Activated naive CD4-positive, alpha-beta T cell (primary cell): ENCODE measurements at regions not wholly inside any gene's neighbourhood (a gene's known extent, or its start where the extent isn't known, plus 50 kb on each side); places are given as distances from the start of the nearest gene placed in this dataset.

ENCODE experiments used
- DNase-seq, 4 experiments: peaks; one replicate each; lab custom pipeline; 2025; lab: John Stamatoyannopoulos, UW

DNA sequence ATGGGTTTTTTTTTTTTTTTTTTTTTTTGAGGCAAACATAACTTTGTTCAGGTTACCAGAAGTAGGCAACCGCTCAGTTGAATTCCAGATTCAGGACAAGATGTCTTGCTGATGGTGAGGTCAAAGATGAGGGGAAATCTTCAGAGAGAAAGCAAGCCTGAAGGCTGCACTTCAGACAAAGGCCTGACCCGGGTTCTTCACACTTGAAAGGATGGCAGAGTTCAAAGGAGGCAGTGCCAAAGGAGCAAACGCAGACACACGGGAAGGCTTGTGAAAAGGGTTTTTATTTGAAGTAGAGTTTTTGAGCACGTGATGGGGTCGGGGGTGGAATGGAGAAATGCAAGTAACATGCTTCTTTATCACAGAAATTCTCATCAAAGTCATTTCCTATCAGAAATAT, 960.2 kb upstream of the EEF2KMT start:
- DNase-seq, result no peak

DNA sequence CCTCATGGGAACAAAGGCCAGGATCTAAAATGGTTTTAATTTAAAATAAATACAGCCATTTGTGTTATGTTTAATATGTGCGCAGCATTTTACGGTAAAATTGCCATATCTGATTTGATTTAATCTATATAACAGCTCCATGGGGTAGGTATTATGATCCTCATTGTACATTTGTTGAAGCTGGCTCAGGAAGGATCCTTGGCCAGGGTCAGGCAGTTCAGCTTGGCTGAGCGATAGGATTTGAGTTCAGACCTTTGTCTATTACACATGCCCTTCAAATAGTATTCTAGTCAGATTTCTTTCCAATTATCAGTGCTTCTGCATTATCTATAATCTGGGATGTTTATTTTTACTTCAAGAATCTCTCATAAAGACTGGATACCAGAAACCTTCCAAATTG, 950.4 kb upstream of the EEF2KMT start:
- no peak for DNase-seq

DNA sequence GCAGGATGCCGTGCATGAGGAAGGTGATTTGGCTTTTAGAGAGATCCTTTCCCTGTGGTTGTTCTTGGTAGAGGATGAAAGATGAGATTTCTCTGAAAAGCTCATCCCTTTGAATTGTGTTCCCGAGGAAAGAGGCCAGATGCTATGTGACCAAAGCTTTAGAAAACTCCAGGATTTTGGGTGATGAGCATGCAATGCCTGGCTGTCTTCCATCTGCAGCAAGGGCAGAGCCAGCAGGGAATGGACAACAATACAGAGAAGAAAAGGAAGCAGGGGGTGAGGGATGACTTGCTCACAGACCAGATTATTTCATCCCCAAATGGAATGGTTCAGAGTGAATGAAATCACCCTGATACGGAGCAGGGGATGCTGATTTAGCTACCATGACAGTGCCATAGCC, 949.7 kb upstream of the EEF2KMT start:
- DNase-seq, result no peak

DNA sequence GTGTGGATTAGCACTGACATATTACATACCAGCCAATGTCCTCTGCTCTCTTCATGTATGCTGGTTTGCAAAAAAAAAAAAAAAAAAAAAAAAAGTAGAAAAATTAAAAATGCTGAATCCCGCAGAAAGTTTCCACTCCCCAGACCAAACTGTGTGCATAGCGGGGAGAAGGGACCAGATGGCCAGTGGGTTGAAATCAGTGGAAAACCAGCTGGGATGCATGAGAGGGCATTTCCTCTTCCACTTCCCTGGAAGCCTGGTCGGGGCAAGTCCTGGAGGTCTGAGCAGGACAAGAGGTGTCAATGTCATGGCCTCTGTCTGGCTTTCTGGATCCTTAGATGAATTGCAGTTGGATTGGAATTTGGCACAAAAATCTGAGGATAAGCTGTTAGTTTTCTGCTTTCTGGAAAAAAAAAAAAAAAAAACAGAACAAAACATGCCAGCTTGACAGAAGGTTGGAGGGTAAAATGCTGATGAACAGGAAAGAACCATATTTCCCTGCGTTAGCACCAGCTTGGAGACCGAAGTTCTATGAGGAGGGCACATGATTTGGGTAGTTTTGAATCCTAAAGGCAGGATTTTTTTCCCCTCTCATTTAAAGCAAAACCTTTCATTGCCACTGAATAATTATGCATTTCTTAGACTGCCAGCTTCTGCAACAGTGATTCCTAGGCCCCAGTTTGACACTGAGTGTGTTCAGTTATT, 941.5 kb upstream of the EEF2KMT start:
- no peak for DNase-seq

DNA sequence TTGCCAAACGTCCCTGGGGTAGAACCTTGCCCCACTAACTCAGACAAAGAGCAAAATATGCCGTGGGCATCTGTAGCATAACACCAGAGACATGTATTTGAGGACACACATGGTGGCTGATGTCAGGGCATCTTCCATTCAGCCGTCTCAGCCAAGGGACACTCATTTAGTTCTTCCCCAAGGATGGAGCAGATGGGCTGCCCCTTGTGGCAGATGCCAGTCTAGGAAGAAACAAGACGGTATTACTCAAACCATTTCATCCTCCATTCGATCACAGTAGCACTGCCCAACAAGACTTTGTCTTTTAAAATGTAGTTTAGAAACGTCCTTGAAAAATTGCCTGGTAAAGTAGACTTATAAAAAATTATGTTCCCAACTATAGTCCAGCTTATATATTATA, 937.6 kb upstream of the EEF2KMT start:
- no peak for DNase-seq

DNA sequence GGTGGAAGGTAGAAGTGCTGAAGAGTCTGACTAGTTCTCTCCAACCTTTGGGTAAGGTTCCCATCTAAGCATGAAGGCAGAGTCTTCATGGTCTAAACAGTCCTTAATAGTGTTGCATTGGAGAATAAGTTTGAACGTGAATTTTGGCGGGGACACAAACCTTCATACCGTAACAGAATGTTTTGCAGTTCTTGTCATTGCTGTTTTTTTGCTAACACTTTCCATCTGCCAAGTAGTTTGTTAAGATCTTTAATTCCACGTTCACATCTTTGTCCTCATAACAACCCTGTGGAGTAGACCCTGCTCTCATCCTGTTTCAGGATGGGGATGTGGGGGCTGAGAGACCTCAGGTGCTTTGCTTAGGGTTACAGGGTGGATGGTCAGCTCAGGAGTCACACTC, 936.9 kb upstream of the EEF2KMT start:
- DNase-seq, result no peak

DNA sequence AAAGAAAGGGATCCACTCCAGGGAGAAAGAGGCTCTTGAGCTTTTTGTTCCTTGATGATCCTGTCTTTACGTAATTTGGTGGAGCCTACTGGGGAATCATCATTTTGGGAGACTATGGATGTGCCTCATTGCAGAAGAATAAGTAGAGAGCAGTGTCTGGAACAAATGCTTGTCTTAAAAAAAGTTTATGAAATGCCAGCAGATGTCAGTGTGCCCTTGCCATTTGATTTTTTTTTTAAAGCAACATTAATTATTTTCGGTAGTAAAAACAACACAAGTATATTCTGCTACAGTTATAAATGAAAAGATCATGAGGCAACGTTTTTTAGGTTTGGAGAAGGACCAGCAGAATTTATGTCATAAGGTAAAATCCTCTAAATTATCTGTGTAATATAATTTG, 934.8 kb upstream of the EEF2KMT start:
- no peak for DNase-seq

DNA sequence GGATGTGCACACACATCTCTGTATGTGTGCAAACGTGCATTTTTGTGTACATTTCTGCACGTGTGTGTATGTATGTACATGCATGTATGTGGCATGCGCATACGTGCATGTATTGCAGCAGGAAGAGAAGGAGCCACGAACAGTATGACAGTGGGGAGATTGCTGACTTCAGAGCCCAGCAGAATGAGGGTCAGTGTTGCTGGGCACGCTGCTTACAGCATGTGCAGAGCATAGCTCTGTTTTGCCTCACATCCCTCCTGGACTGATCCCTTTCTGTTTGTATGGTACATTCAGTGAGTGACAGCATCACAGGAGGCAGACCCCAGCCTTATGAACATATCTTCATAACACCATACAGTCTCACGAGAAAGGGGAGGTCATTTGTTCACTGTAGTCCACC, 934.0 kb upstream of the EEF2KMT start:
- DNase-seq, result no peak

DNA sequence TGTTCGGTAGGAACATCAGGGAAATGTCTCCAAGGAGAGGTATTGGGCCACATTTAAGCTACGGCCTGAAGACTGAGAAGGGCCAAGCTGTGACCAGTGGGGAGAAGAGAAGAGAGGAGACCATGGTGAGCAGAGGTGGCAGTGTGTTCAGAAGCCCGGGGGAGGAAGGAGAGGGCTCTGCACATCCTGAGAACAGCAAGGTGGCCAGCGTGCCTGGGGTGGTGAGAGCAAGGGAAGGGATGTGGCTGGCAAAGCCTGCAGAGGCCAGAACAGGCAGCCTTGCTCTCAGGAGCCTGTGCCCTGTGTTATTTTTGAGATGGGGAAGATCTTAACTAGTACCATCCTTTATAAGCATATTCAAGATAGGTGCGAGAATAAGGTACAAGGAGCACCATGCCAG, 933.5 kb upstream of the EEF2KMT start:
- DNase-seq, result no peak

DNA sequence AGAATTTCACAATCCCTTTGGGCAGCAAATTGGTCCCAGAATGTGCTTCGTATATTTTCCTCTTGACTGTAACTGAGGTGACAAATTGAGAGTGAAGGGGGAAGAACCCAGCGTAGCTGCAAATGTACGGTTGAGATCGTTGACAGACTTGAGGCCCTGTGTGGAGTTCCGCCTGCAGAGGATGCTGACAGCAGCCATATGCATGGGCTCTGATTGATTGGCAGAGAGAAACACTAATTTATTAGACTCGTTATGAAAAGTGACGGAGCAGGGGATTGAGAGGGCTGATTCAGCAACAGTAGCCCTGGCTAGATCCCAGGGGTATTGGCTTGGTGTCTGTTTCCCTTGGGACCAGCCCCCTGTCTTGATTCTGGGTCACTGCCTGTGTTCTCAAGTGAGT, 930.1 kb upstream of the EEF2KMT start:
- DNase-seq, result no peak

DNA sequence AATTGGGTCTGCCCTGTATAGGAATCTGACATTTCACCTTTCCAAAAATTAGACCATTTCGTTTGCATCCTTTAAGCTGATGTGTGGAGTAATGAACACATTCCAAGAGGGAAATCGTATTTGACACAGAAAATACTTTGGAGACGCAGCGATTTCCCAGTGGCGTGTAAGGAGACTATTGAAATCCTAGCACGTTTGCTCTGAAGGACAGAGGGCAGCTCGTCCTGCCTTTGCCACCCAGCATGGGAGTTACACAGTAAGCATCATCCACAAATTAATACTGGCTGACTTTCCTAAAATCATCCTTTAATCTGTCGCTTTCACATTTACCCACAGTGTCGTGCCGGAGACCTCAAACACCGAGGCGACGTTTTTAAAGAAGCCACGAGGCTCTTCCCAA, 925.9 kb upstream of the EEF2KMT start:
- no peak for DNase-seq

DNA sequence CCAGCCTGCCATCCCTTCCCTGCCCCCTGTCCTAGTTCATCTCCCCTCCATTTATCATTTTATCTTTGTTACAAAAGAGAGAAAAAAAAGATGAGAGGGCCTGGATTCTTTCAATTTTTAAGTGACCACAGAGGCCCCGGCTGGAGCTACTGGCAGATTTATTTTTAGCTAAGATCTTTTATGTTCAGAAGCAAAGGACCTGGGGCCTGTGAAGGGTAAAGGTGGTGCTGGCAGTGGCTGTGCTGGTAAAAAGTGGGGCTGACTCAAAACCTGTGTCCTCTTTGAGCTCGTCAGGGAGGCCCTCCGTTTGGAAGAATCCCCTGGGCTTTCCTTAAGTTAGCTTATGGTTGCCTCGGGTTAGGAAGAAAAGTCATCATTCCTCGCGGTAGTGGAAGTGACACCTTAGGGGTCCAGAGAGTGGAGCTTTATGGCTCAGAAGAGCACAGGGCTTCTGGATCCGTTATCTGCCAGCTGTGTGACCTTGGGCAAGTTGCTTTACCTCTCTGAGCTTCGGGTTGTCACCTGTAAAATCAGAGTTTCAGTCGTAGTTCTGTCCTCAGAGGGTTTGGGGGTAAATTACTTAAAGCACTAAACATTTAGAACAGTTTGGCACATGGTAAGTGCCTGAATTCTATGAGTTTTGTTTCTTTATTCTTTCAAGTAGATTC, 923.8 kb upstream of the EEF2KMT start:
- no peak for DNase-seq

DNA sequence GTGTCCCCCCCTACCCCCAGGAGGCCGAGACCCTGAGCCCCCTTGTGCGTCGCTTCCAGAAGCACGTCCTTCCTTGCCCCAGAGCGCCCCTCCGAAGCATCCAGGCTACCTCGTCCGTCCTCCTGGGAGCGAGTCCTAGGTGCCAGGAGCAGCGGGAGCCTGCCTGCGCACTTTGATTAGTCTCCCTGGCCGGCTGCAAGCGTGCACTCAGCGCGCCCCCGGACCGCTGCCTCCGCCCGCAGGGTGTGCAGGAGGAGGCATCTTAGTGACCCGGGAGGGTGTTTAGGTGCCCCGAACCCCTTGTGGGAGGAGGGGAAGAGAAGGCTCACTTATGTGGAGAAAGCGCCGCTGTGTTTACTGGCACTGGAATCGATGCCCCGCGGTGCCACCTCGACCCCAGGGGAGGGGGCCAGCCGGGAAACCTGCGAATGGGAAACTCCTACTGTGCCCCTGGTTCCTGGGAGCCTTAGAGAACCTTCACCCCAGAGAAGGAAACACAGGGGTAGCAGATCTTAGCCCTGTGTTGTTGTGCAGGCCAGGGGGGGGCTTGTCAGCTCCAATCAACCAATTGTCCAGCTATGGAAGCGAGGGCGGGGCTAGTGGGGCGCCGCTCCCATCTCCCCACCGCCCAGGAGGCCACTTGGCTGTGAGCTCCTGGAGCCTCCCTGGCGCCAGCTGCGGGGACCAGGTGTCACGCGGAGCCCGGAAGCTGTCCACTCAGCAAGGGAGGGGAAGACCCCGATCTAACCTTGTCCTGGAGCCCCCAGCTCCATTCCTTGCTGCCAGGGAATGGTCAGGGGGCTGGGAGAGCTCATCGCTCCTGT, 922.8 kb upstream of the EEF2KMT start:
- no peak for DNase-seq

DNA sequence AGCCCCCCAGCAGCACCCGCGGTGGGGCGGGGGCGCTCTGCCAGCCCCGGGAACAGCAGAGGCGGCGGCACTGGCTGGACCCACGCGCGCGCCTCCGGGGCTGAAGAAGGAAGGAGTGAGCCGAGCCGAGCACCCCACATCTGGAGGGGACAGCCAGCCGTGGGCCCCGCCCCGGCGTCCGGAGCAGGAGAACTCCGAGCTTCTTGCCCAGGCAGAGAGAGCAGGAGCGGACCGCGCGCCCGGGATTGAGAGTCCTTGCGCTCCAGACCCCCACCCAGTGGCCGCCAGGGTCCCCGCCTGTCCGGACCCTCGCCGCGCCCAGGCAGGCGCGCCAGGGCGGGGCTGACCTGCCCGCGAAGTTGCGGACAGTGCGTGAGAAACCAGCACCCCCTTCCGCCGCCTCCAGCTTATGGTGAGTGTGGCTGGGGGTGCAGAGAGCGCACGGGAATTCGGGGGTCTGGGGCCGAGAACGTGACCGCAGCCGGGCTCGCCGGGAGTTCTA, 921.9 kb upstream of the EEF2KMT start:
- no peak for DNase-seq

DNA sequence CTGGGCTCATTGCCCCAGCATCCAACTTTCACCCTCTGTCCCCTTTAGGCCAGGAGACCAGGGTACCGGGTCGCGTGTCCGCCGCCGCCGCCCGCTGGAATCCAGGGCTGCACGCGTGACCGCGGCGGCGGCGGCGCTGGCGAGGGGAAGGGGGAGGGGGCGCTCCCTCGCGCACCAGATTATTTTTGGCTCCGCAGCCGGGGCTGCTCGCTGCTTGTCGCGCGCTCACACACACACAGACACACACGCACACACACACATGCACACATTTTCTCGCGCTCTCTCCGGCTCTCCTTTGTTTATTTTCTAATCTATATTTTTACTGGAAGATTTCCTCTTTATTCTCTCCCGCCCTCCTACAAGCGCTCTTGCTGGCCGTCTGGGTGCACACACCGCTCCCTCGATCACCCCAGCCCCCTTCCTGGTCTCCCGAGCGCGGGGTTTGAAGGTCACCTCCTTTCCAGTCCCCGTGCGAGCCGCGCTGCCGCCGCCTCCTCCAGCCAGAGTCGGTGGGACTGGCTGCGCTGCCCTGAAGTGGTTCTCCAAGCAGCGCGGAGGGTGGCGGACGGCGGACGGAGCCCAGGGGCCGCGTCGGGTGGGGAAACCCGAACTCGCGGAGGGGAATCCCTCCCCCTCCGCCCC, 921.4 kb upstream of the EEF2KMT start:
- no peak for DNase-seq

DNA sequence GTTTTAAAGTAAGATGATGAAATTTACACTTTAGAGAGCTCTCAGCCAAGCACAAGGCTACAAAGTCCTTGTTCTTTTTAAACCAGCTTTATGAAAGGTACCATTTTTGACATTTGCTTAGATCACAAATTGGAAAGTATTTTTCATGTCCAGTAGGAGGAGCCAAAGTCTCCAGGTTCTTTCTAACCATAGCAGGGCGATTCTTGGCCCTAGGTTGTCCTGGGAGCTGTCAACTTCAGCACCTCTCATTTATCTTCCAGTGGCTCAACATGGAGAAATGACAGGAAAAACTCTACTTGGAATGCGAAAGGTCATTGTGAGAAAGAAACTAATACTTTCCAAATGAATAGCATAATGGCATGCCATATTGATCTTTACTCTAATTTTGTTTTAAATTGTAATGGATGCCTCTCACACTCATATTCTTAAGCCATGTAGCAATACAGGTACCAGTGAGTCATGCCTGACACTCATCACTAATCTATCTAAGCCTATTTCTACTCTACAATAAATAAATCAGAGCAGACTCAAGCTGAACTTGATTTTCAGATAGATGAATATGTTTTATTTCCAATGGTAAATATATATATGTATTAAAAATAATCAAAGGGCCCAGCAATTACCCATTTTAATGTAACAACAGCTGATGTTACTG, 919.1 kb upstream of the EEF2KMT start:
- DNase-seq, result no peak

DNA sequence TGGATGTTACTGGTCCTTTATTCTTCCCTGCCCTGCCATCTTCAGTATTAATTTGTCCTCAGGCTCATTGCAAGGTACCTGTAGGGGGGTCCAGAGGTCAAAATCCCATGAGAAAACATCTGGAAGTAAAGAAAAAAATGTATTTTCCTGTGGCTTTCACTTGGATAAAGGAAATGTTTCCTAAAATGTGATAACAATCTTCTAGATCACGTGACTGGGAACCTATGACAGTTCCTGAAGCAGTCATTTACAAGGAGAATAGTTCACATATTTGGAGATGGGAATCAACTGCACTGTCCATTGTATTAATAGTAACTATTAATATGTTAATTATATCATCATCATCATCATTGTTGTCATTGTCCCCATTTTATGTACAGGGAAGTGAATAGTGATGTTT, 915.1 kb upstream of the EEF2KMT start:
- no peak for DNase-seq

DNA sequence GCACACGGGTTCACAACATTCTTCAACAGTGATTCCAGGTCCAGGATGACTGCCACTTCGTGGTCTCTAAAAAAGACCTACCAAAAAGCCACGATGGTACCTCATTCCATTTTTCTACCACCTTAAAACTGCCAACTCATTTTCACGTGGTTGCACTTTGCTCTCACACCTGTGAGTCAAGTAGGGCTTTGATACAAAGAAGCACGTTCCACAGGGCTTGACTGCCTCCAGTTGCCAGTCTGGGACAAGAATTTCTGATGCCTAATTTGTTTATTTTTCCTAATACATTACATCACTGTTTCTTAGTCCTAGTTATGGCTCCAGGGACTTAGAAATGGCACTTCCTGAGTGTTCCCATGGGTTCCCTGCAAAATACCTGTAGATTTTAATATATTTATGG, 911.6 kb upstream of the EEF2KMT start:
- DNase-seq, result no peak

DNA sequence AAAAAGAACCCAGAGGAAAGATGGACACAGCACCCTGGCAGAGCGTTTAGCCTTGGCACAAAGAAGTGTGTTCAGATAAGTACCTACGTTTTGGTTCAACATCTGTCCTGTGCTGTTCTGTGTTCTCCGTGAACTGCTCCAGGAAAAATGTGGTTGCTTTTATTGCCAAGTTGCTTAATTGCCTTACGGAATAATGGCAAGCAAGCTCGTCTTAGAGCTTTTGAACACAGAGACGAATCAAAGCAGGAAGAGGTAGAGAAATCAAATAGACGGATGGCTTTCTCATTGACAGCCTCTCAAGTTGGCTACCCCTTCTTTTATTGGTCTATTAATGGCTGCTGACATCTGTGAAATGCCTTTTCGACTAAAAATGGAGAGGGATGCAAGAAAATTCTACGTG, 911.1 kb upstream of the EEF2KMT start:
- no peak for DNase-seq

DNA sequence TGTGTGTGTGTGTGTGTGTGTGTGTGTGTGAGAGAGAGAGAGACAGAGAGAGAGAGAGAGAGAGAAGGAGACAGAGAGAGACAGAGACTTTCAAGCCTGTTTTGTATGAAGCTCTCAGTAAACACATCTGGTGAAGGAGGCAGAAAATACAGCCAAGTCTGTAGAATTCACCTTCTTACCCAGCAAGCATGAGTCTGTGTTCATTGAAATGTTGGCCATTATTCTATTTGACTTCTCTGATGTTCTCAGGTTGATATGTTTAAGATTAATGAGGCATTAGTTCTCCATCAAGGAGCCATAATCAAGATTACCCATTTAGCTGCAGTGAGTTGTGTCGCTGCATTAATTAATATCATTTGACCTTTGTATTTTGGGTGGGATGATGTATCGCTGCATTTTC, 895.8 kb upstream of the EEF2KMT start:
- DNase-seq, result no peak

DNA sequence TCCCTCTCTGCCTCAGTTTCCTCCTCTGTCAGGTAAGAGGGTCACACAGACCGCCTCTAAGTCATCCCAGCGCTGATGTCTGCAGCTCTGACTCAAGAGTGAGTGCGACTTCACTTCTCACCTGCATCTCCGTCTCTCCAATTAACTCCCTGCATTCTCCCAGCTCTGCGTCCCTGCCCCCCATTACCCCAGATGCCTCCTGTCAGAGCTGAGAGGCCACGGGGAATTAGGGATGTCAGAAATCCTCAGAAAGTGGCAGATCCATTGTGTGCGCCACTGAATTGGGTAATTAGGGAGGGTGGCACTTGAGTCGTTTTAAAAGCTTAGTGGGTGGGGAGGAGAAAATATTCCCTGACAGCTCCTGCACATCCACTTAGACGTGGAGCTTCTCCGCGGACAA, 885.4 kb upstream of the EEF2KMT start:
- no peak for DNase-seq
